BJ (cell line): ENCODE measurements at regions not wholly inside any gene's neighbourhood (a gene's known extent, or its start where the extent isn't known, plus 50 kb on each side); places are given as distances from the start of the nearest gene placed in this dataset.

Experiments
- CTCF ChIA-PET: fragments of 350-600 bp; formaldehyde crosslinking; extraction: SDS; loops from one replicate; lab custom pipeline; 2021; ENCODE audit warnings: antibody characterized with exemption, inconsistent platforms; lab: Yijun Ruan, JAX
- POLR2A ChIA-PET: fragments of 300-600 bp; sonication (Branson Sonifier 250); formaldehyde crosslinking; extraction: SDS; loops from one replicate; lab custom pipeline; 2021; ENCODE audit warnings: antibody characterized with exemption; lab: Charles Lee
- DNase-seq: peaks from one replicate; pipeline ENCODE4 v3.0.0-alpha.2; 2011; ENCODE audit warnings: low read depth
- H3K27me3 ChIP-seq: 2 replicates; pipeline ENCODE4 v1.6.0; 2011; ENCODE audit warnings: low read length; ENCODE audit not compliant: control insufficient read depth, insufficient read depth
- H3K36me3 ChIP-seq: 2 replicates; pipeline ENCODE4 v1.5.1; 2011; ENCODE audit warnings: low read length; ENCODE audit not compliant: control insufficient read depth, insufficient read depth
- H3K4me3 ChIP-seq: 2 replicates; pipeline ENCODE4 v1.5.1; 2011; ENCODE audit warnings: low read depth, mild to moderate bottlenecking, control low read depth, low read length
- TF ChIP-seq, protein P1 (sequence below): IDR thresholded peaks from 2 replicates; pipeline ENCODE4 v1.5.1; 2011; ENCODE audit warnings: low read depth, mild to moderate bottlenecking, control low read depth, inconsistent platforms, low read length, moderate library complexity; ENCODE audit not compliant: insufficient read depth

DNA sequence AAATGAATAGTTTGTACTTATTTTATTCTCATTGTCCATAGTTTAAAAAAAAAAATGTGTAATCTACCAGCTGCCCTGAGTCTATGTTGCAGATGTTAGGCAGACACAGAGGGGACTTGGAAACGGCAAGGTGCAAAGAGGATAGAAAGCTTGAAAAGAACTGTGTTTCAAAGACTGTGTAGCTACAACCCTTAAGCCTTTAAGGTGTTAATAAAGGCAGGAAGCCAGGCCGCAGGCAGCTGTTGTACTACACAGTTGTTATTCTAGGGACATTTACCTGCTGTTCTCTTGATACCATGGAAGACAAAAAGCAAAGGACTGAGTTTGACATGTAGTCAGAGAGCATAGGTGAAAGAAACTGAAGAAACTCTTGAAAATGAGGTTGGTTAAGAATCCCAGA lies 440.0 kb downstream of the TUSC7 start:
- ChIA-PET POLR2A (no interaction called here), CTCF (interaction anchor here (1.1 kb wide), 1 partner anchor 39 kb away, joined by 3 read pairs; no protein-coding TSS in a partner anchor)
- no peak for DNase-seq
- TF ChIP-seq, protein P1, sequence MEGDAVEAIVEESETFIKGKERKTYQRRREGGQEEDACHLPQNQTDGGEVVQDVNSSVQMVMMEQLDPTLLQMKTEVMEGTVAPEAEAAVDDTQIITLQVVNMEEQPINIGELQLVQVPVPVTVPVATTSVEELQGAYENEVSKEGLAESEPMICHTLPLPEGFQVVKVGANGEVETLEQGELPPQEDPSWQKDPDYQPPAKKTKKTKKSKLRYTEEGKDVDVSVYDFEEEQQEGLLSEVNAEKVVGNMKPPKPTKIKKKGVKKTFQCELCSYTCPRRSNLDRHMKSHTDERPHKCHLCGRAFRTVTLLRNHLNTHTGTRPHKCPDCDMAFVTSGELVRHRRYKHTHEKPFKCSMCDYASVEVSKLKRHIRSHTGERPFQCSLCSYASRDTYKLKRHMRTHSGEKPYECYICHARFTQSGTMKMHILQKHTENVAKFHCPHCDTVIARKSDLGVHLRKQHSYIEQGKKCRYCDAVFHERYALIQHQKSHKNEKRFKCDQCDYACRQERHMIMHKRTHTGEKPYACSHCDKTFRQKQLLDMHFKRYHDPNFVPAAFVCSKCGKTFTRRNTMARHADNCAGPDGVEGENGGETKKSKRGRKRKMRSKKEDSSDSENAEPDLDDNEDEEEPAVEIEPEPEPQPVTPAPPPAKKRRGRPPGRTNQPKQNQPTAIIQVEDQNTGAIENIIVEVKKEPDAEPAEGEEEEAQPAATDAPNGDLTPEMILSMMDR = no peak
- Histone ChIP-seq H3K36me3 (no peaks in the 10 kb centered on the region), H3K27me3 (no peaks in the 10 kb centered on the region), H3K4me3 (no peak overlapping the region)

DNA sequence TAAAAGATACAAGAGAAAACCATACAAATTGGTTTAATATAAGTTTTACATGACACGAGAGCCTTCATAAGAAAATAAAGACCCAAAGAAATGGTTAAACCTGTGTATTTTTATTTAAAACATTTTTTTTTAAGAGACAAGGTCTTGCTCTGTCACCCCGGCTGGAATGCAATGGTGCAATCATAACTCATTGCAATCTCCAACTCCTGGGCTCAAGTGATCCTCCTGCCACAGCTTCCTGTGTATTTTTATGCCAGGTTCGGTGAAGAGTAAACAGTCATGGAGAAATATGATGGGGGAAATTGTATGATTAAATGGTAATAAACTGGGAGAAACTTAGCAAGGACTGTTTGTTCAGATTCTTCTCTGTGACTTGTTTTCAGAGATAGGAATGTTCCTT lies 441.0 kb downstream of the TUSC7 start:
- no peak for DNase-seq
- POLR2A ChIA-PET = no interaction called here

DNA sequence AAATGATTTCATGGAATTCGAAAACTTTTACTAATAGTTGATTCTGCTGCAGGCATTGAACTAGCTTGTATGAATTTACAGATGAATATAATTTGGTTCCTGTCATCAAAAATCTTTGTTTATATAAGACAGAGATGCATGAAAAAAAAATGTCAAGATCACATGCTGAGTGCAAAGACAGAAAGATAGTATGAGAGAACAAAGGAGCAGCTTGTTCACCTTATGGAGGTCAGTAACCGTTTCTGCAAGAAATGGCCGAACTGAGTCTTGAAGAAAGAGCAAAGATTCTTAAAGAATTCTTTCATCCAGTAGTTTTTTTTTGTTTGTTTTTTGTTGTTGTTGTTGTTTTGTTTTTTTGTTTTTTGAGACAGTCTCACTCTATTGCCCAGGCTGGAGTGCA lies 450.6 kb downstream of the TUSC7 start:
- DNase-seq = no peak
- no peak overlapping the region for H3K4me3 ChIP-seq
- ChIA-PET CTCF (interaction anchor here (0.5 kb wide), 1 partner anchor 1084 kb away, joined by 3 read pairs; no protein-coding TSS in a partner anchor), POLR2A (no interaction called here)
- H3K36me3 ChIP-seq = no peaks in the 10 kb centered on the region
- TF ChIP-seq, protein P1 = no peak
- H3K27me3 ChIP-seq = no peaks in the 10 kb centered on the region

More for the DNA sequence above, 441.0 kb downstream of the TUSC7 start:
- Histone ChIP-seq H3K36me3 (no peaks in the 10 kb centered on the region), H3K4me3 (no peak overlapping the region), H3K27me3 (no peaks in the 10 kb centered on the region)
- TF ChIP-seq, protein P1 = no peak
- CTCF ChIA-PET = no interaction called here

DNA sequence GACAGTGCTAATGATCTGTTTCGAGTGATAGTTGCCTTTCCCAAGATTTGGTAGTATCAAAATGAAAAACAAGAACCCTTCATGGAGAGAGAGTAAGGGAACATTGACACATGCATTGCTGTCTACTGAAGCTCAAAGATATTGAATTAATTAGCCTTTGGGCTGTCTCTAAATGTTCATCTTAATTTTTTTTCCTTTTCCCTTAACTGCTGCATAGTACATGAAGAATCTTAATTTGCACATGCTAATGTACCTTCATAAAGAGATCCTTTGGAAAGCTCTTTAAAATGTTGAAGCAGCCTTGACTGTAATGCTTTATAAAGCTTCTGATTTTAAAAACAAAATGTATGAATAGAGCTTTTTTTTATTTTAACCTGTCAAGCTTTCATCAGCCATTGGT lies 452.2 kb downstream of the TUSC7 start:
- no peak overlapping the region for H3K4me3 ChIP-seq
- no peak for DNase-seq
- no peaks in the 10 kb centered on the region for H3K36me3 ChIP-seq
- TF ChIP-seq, protein P1 = no peak
- POLR2A ChIA-PET = no interaction called here
- no peaks in the 10 kb centered on the region for H3K27me3 ChIP-seq
- CTCF ChIA-PET = no interaction called here

DNA sequence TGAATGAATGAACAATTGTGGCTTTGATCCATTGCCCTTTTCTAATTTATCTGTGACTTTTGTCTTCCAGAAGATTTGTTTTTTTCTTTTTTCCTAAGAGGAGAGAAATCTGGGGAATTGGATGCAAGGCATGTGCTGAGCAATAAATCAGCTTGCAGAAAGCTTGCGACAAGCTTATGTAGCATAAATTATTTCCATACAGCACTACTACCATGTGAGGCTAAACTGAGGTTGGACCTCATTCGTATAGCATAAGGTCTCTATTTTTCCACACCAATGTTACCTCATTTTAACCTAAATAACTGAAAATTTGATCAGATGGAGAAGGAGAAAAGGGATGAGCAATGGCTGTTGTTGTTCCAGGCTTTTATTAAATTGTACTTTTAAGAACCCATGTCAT lies 455.6 kb downstream of the TUSC7 start:
- Histone ChIP-seq H3K36me3 (no peaks in the 10 kb centered on the region), H3K27me3 (no peaks in the 10 kb centered on the region), H3K4me3 (no peak overlapping the region)
- CTCF ChIA-PET = interaction anchor here (1.4 kb wide), 1 partner anchor 21 kb away, joined by 3 read pairs; no protein-coding TSS in a partner anchor
- TF ChIP-seq, protein P1 = no peak
- POLR2A ChIA-PET = no interaction called here
- no peak for DNase-seq
